Transverse colon (tissue), 4 donors: ENCODE measurements at regions not wholly inside any gene's neighbourhood (a gene's known extent, or its start where the extent isn't known, plus 50 kb on each side); places are given as distances from the start of the nearest gene placed in this dataset.

Experiments
- POLR2A ChIP-seq: fragments of 450-650 bp; IDR thresholded peaks from one replicate; pipeline ENCODE4 v1.6.1; 2016; ENCODE audit warnings: antibody characterized with exemption, mild to moderate bottlenecking, moderate library complexity
- POLR2AphosphoS5 ChIP-seq, 3 donors: sonication (generic); formaldehyde crosslinking; IDR thresholded peaks; one replicate each; pipeline ENCODE4 v1.6.1; 2016; ENCODE audit warnings: antibody characterized with exemption in 3 of 3
- TF ChIP-seq, protein P1 (sequence below), 5 experiments: fragments of 200-600 bp in 3 of 5; fragments of 450-650 bp in 2 of 5; sonication (generic) in 3 of 5; IDR thresholded peaks; 1 replicate in 2 of 5; 2 replicates in 3 of 5; pipeline ENCODE4 v1.5.1; 2016 to 2017; ENCODE audit warnings: antibody characterized with exemption in 5 of 5, inconsistent platforms in 3 of 5, mild to moderate bottlenecking in 2 of 5, moderate library complexity in 1 of 5

DNA sequence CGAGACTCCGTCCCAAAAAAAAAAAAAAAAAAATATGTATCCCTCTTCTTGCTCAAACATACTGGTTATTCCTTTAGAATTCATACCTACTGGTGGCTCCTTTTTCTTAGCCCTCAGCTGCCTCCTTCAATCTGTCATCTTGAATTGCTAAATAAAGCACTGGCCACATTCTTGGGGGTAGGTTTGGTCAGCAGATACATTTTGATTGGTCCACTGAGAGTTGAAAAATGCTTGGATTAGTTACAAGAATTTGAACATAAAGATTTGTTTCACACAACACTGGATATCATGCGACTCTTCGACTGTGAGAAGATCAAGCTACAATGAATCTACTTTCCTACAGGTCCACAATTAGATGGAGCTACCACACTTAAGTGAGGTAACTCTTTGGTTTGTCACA, 906.1 kb upstream of the SLC39A10 start:
- TF ChIP-seq POLR2A (no peak), POLR2AphosphoS5 (IDR thresholded peaks at IDR 0.05) (no peak)
- TF ChIP-seq, protein P1, sequence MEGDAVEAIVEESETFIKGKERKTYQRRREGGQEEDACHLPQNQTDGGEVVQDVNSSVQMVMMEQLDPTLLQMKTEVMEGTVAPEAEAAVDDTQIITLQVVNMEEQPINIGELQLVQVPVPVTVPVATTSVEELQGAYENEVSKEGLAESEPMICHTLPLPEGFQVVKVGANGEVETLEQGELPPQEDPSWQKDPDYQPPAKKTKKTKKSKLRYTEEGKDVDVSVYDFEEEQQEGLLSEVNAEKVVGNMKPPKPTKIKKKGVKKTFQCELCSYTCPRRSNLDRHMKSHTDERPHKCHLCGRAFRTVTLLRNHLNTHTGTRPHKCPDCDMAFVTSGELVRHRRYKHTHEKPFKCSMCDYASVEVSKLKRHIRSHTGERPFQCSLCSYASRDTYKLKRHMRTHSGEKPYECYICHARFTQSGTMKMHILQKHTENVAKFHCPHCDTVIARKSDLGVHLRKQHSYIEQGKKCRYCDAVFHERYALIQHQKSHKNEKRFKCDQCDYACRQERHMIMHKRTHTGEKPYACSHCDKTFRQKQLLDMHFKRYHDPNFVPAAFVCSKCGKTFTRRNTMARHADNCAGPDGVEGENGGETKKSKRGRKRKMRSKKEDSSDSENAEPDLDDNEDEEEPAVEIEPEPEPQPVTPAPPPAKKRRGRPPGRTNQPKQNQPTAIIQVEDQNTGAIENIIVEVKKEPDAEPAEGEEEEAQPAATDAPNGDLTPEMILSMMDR (IDR thresholded peaks at IDR 0.05) = no peak
